GM18498 (cell line): ENCODE measurements at regions not wholly inside any gene's neighbourhood (a gene's known extent, or its start where the extent isn't known, plus 50 kb on each side); places are given as distances from the start of the nearest gene placed in this dataset.

Experiments used
- ATAC-seq: cut with Tn5 transposase; IDR thresholded peaks from one replicate; pipeline ENCODE4 v1.9.1; 2021; ENCODE audit warnings: mild to moderate bottlenecking, moderate library complexity; ENCODE audit not compliant: unreplicated experiment

DNA sequence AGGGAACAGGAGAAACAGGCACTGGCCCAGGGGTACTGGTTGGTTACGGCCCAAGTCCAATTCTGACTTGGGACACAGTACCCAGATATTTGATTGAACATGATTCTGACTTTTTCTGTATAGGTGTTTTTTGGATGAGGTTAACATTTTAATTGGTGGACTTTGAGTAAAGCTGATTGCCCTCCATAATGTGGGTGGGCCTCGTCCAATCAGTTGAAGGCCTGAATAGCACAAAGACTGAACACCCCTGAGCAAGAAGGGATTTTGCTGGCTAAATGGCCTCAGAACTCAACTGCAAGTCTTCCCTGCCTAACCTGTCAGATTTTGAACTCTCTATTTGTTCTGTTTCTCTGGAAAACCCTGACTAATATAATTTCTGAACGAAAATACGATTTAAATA lies 222.6 kb downstream of the TEX36 start:
- no peak for ATAC-seq

DNA sequence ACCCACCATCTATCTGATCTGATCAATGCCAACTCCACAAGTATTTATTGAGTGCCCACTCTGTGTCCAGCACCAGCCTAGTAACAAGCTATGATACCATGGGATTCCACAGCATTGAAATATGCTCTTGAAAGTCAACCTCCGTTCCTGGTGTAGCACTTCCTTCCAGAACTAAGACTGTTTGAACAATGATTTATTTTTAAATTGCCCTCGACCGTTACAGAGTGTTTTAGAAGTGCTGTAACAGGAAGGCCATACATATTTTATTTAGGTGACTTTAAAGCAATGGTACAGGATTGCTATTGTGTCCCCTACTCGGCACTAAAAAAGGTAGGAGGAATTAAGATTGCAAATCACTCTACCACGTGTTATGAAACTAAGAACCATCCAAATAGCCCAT lies 225.6 kb downstream of the TEX36 start:
- no peak for ATAC-seq

DNA sequence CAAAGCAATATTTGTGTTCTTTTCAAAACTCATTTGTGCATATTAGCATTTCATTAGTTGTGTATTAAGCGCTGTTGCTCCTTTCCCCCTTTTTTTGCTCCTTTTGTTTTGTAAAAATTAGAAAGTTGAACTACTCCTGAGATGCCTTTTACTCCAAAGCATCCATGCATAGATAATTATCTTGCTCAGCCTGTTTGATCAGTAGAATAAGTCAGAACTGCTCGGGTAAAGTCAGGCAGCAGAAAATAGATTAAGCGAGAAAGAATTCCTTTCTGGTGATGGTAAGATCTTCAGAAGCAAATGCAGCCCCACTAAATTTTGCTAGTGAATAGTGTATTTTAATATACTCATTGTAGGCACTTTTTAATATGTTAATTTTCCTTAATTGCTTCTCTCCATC lies 227.1 kb downstream of the TEX36 start:
- no peak for ATAC-seq

DNA sequence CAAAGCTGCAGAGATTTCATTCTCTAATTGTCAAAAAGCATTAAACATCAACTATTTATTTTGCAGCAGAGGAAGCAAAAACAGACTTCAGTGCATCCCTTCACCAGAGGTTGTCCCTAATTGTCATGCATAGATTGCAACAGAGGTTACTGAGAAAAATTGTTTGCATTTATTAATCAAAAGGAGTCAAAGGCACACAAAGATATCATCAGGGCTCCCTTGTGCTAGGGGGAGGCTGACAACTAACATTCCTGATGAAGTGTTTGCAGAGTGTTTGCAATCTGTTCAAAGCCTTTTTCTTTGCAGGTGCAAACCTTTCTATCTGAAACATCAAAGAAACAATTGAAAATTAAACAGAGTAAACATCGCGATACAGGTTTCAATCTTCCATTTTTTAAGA lies 227.5 kb downstream of the TEX36 start:
- no peak for ATAC-seq

DNA sequence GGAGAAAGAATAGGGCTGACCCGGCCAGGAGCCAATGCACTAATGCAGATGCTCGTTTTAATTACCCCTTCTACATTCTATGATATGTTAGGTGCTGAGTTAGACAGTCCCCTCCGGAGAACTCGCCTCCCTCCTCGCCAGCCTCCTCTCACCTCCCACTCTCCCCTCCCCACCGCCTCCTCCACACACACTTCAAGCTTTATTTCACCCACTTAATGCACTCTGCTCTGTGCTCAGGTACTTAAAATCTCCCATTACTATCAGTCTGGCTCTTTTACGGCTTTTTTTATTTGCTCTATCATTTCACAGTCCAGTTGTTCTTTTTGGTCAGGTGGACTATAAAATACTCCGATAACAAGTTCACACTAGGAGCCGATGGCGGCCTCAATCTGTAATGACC lies 231.6 kb downstream of the TEX36 start:
- ATAC-seq = no peak

DNA sequence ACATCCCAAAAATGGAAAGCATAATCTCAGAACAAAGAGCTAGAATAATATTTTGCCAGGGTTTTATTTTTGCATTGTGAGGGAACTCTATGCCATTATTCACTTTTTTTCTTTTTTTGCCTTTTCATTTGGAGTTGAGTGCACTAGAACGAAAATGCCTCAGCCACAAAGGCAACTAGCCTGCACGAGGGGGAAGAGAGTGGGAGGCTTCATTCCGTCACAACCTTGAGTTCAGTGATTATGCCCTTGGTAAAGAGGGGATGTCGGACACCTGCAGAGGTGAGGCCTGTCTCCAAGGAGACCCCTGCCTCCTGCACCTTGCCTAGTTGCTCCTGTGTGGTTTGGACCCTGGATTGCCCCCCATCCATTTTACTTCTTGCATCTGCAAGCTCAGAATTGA lies 232.7 kb downstream of the TEX36 start:
- ATAC-seq = no peak

DNA sequence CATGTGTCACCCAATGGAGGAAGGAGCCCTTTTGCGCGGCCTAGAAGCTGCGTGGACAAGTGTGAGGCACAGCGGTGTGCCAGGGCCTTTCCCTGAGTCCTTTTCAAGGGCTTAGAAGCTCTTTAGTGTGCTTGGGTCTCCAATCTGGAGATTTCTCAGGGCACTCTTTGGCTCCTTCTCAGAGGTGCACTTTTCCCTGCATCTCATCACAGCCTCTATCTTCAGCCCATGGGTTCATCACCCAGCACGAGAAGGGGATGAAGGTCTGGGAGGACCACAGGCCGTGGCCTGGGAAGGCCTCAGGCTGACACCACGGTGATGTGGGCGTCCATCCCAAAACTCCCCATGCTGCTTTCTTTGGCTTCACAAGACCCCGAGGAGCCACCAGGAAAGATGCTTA lies 233.4 kb downstream of the TEX36 start:
- no peak for ATAC-seq

DNA sequence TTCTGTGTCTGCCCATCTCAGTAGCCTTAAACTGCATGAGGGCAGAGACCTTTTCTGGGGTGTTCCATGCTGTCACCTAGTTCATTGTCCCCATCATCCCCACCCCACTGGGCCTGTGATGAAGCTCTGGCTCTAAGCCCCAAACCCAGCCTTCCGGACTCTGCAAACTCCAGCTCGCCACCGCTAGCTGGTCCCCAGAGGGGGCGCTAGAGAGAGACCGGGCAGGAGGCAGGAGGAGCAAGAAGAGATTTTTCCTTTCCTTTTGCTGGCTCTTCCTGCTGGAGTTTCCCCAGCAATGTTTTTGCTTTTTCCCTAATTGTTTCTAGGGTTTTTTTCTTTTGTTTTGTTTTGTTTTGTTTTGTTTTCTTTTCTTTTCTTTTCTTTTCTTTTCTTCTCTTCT lies 234.4 kb downstream of the TEX36 start:
- no peak for ATAC-seq

DNA sequence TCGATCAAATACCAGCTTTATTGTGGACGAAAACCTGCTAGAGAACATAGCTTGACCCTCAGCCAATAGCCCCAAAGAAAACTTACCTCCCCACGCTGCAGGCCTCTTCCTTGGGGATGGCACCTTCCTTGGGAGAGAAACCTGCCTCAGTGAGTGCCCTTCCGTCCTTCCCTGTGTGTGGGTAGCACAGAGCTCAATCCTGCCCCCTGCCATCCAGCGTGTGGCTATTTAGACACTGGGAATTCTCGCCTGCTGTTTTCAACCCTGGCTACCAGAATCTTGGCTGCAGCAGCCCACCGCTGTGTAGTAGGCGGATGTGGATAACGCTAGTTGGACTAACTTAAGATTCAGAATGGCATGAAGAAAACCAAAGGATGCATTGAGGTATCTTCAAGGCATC lies 238.2 kb downstream of the TEX36 start:
- ATAC-seq = no peak

DNA sequence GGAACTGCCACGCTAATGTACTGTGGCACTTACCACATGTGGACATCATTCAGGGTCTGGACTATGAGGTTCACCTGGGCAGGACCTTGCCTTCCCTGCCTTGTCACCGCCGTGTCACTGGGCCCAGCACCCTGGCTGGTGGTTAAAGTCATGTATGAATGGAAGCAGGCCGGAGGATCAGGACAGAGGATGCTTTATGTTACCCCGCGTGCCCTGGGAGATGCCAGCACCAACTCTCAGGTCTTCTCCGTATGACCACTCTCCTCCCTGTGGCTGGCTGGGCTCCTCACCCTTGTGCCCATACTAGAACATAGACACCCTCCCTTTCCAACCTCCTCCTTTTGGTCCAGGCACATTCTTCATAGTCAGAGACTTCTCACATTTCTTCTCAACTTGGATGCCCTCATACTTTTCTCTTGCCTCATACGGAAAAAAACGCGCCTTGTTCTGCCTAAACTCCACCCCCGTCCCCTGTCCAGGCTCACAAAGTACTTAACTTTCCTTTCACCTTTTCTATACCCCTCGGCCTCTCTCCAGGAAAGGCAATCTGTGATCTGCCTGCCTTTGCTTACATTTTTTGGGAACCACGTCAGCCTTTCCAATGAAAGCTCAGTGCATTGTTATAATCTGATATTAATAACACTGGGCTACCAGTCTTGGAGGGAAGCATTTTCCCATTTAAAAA lies 240.0 kb downstream of the TEX36 start:
- ATAC-seq = no peak

DNA sequence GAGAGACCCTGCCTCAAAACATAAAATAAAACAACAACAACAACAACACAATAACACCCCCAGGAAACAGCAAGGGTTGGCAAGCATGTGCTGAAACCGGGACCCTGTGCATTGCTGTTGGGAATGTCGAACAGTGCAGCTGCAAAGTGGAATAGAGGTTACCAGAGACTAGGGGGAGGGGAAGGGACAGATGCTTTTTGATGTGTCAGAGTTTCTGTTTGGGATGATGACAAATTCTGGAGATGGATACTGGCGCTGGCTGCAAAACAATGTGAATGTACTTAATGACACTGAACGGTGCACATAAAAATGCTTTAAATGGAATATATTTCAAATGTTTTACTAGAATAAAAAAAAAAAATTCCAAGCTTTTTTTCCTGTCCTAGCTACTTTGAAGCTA lies 241.8 kb downstream of the TEX36 start:
- no peak for ATAC-seq

DNA sequence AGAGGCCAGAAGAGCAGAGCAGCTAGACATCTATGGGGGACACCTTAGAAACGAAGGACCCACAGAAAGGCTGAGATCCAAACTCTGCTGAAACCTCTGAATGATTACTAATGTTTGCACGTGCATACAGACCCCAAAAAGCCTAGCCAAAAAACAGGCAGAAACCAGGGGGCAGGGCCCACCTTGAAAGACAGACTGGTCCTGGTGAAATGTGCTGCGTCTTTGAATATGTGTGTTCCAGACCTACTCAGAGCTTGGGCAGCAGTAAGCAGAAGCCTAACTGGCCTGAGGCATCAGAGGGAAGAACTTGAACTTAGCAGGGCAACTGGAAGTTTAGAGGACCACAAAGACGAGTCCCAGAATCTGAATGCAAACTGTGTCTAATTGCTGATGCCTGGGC lies 251.8 kb downstream of the TEX36 start:
- no peak for ATAC-seq

DNA sequence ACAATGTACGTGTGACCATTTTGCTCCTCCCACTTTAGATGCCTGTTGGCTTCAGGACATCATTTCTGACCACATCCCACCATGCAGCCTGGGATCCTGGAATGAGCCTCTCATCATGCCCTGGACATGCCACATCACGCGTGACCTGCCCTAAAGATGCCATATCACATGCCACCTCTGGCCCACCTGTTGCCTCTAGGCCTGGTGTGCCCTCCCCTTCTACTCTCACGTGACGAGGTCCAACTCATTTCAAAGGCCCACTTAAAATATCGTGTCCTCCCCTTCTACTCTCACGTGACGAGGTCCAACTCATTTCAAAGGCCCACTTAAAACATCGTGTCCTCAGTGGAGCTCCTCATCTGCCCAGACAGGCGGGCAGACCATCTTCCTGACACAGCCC lies 254.9 kb downstream of the TEX36 start:
- no peak for ATAC-seq

DNA sequence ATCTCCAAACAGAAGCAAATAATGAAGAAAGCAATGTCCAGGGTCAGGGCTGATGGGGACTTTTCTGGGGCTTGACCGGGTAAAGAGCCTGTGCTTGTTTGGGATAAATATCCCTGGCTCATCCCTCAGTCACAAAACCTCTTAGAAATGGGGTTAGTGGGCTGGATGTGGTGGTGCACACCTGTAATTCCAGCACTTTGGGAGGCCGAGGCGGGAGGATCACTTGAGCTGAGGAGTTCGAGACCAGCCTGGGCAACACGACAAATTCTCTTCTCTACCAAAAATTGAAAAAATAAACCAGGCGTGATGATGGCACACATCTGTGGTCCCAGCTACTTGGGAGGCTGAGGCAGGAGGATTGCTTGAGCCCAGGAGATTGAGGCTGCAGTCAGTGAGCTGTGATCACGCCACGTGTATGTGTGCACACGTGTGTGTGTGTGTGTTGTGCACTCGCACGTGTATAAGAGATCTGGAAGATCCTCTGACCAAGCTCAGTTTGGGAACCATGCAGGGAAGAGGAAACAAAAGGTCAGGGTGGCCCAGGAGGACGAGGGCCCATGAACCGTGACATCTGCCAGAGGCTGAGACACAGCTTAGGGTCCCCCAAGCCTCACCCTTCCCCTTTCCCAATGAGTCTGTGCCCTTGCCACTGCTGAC lies 258.6 kb downstream of the TEX36 start:
- ATAC-seq = no peak

DNA sequence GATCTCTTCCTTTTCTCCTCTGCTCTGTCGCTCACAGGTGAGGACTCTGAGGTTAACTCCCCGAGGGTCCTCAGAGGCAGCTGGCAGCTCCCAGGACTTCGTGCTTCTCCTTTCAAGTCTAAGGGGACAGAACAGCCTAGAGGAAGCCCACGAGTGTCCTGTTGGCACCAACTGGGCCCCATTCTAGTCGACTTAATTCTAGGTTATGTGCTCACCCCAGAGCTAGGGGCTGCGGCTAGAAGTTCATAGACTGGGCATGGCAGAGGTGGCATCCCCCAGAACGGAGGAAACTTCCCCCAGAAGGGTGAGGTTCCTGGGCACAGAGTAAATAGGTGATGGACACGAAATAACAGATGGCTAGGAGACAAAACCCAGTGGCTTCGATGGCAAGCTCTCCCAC lies 259.4 kb downstream of the TEX36 start:
- ATAC-seq = no peak

DNA sequence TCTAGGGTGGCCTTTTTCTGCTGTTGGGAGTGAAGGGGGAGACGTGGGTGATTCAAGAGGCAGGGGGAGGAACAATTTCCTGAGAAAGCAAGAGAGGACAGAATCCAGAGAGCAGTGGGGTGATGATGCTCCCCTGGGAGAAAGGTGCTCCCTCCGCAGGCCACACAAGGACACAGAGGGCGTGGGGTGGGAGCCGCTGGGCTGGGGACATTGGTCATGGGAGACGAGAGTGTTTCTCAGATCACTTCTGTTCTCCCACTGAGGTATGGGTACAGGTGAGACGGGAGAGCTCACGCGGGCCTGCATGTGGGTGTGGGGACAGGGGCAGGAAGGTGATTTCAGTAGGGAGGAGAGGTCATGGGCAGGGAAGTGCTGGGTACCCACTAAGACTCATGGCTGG lies 259.5 kb upstream of the CTBP2 start:
- ATAC-seq = no peak

DNA sequence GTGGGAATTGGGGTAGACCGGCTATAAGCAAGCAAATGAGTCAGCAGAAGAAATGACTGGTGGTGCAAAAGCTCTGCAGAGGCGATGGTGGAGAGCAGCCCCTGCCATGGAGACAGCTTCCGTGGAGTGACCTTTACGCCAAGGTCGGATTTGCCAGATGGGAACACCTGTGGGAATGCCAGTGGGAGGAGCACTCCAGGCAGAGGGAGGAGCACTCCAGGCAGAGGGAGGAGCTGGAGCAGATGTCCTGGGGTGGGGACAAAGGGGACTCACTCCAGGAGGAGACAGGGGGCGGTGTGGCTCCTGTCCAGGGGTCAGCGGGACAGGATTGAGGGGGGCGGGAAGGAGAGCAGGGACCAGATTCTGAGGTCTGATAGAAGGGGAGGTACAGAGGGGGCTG lies 258.8 kb upstream of the CTBP2 start:
- no peak for ATAC-seq

DNA sequence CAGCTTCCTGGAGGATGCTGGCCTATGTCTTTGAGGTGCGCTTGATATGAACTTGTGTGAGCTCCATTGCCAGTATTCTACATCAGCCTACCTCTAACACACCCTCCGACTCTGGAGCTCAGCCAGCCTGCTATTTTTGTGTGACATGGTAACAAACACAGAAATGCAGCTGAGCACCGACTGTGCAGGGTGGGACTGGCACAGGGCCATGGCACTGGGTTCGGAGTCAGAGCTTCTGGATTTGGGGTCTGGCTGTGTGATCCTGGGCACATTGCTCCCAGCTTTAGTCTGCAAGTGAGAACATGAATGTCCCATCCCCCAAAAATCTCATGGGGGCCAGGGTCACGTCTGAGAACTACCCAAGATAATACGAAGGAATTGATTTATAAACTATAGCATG lies 257.2 kb upstream of the CTBP2 start:
- ATAC-seq = no peak

DNA sequence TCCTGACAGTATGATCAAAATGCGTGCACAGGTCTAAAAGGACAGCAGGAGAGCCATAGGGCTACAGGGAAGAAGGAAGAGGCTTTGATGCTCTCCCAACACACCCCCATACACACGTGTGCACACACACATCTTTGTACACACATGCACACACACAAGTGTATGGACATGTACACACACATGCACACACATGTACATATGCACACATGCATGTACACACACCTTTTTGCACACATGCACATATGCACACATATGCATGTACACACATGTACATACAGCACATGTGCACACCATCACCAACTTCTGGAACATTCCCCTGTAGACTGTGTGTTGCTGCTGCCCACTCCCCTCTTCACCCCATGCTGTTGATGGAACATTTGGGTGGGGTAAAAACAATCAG lies 255.6 kb upstream of the CTBP2 start:
- no peak for ATAC-seq

DNA sequence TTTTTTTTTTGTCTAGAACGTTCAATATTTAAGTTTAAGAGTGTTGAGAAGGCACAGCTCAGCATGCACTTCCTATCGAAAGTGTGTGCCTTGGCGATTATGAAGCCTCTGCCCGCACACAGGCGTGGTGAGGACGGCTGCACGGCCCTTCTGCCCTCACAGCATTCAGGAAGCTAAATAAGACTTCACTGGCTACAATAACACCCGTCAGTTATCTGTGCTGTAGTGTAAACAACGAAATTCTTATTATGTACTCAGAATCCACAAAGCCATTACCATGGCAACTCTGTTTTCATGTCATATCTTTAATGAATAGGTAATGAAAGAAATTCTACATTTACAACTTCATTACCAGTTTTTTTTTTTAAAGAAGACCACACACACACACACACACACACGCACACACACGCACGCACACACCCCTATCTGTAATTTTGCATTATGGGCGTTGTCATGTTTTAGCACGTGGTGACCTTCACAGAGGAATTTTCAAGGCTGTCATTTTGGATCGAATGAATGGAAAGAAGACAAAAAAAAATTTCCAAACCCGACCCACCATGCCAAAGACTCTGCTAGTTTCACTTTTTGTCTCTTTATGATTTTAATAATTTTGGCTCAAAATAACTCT lies 254.8 kb upstream of the CTBP2 start:
- ATAC-seq = no peak

DNA sequence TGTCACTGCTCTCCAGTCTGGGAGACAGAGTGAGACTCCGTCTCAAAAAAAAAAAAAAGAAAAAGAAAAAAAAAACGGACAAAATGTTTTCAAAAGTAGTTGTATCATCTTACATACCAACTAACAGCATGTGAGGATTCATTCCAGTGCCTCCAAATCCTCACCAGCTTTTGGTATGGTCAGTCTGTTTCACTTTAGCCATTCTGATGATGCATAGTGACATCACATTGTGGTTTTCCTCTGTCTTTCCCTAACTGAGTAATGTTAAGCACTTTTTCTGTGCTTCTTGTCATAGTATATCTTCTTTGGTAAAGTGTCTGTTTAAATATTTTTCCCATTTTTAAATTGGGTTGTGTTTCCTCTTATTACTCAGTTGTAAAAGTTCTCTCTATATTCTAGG lies 251.4 kb upstream of the CTBP2 start:
- no peak for ATAC-seq

DNA sequence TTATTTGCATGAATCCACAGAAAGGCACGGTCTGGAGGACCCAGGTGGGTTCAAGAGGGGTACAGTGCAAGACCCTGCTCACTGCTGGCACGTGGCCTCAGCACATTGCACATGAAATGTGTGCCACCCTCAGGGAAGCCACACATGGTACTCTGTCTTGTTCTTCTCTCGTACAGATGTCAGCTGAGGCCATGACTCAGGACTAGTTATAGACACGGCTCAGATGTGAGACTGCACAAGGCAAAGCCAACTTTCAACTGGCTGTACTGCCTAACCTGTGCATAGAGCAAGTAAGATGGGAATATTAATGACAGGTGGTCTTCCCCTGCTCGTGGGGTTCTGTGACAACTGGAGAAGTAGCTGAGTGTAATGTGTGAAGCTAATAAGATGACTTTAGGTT lies 249.4 kb upstream of the CTBP2 start:
- ATAC-seq = no peak

DNA sequence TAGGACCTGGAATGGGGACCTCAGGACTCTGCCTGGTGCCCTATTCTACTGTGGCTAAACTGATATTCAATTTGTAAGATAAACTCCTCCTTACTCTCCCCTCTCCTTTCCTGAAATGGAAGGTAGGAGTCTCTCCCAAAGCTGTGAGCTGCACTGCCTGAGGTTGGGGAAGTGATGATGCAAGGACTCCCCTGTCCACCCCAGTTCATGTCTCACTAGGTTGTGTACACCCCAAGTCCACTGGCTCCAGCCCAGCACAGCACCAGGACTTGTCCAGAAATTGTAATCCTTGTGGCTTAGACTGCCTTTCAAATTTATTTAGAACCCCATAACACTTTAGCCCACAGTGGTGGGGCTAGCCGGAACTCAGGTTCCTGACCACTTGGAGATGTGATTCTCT lies 247.2 kb upstream of the CTBP2 start:
- ATAC-seq = no peak
